Loucy (cell line): ENCODE measurements at regions not wholly inside any gene's neighbourhood (a gene's known extent, or its start where the extent isn't known, plus 50 kb on each side); places are given as distances from the start of the nearest gene placed in this dataset.

ENCODE experiments used
- CTCF ChIP-seq: fragments of 200-600 bp; sonication (generic); conservative IDR thresholded peaks from 2 replicates; pipeline ENCODE4 v1.5.1; 2014; ENCODE audit warnings: mild to moderate bottlenecking, antibody characterized with exemption, low read length
- EZH2phosphoT487 ChIP-seq: fragments of 200-600 bp; IDR thresholded peaks from 2 replicates; pipeline ENCODE4 v1.6.1; 2018; ENCODE audit warnings: antibody characterized with exemption, mild to moderate bottlenecking, moderate library complexity, borderline replicate concordance

GRCh38 chr1:221487781-221488524 lies 253.9 kb downstream of the DUSP10 start:
- TF ChIP-seq CTCF (no peak), EZH2phosphoT487 (no peak)
